ENCODE measurements at regions not wholly inside any gene's neighbourhood (a gene's known extent, or its start where the extent isn't known, plus 50 kb on each side); places are given as distances from the start of the nearest gene placed in this dataset.

- H3K4me3 ChIP-seq (ENCODE audit: low read depth, low read length), result no peak overlapping the region
- no peak for TF ChIP-seq CTCF (IDR thresholded peaks at IDR 0.05; ENCODE audit: low read depth, low read length, missing control alignments)
- in situ Hi-C loops (cut with HindIII; ENCODE audit: low sequenced_read_pairs), result no loop called here
- DNase-seq (ENCODE audit: low read depth), result no peak
Observed at GRCh38 chr14:75373616-75374015, 54.2 kb upstream of the JDP2 start.

DNA sequence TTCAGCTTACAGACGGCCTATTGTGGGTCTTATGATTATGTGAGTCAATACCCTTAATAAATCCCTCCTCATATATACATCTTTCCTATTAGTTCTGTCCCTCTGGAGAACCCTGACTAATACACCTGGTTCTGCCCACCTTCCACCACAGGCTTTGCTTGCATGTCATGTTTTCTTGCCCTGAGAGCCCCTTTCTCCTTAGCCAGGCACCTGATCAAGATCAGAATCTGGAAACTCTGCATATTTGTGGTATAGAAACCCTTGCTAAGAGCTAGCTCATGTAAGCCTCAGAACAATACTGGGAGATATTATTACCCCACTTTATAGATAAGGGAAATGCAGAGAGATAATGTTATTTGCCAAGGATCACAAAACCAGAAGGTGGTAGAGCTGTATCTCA lies 52.9 kb upstream of the JDP2 start:
- no peak overlapping the region for H3K4me3 ChIP-seq (ENCODE audit: low read depth, low read length)
- DNase-seq (ENCODE audit: low read depth), result no peak
- in situ Hi-C loops (cut with HindIII; ENCODE audit: low sequenced_read_pairs), result no loop called here
- TF ChIP-seq CTCF (IDR thresholded peaks at IDR 0.05; ENCODE audit: low read depth, low read length, missing control alignments), result no peak

- no peak overlapping the region for H3K4me3 ChIP-seq (ENCODE audit: low read depth, low read length)
- in situ Hi-C loops (cut with HindIII; ENCODE audit: low sequenced_read_pairs), result no loop called here
- no peak for DNase-seq (ENCODE audit: low read depth)
- no peak for TF ChIP-seq CTCF (IDR thresholded peaks at IDR 0.05; ENCODE audit: low read depth, low read length, missing control alignments)
Observed at GRCh38 chr14:75375983-75376382, 51.8 kb upstream of the JDP2 start.
